NT2/D1 (cell line): ENCODE measurements at regions not wholly inside any gene's neighbourhood (a gene's known extent, or its start where the extent isn't known, plus 50 kb on each side); places are given as distances from the start of the nearest gene placed in this dataset.

Experiments
- SUZ12 ChIP-seq: IDR thresholded peaks from 2 replicates; pipeline ENCODE4 v1.6.1; 2011; ENCODE audit not compliant: insufficient read length, insufficient read depth; ENCODE audit errors: extremely low read depth
- YY1 ChIP-seq: IDR thresholded peaks from 2 replicates; pipeline ENCODE4 v1.6.1; 2011; ENCODE audit not compliant: insufficient read length, insufficient read depth
- ZNF274 ChIP-seq: IDR thresholded peaks from 2 replicates; pipeline ENCODE4 v1.6.1; 2011; ENCODE audit warnings: mild to moderate bottlenecking, low read depth, low read length

GRCh38 chr14:54088271-54088670 lies 131.6 kb upstream of the BMP4 start:
- no peak for TF ChIP-seq SUZ12
- no peak for TF ChIP-seq YY1
- no peak for TF ChIP-seq ZNF274
